Small intestine (tissue), 7 donors: ENCODE measurements at regions not wholly inside any gene's neighbourhood (a gene's known extent, or its start where the extent isn't known, plus 50 kb on each side); places are given as distances from the start of the nearest gene placed in this dataset.
"Not testable (repeated sequence)": the region's sequence is repeated elsewhere in the genome, so short reads cannot be mapped to it uniquely, and the experiment has no call there.

Source experiments
- DNase-seq, 2 donors: peaks; one replicate each; pipeline versions ENCODE4 v3.0.0 to v3.0.0-alpha.2; 2013
- FAIRE-seq: peaks from 2 replicates; lab custom pipeline; 2012; peaks lifted over from hg19 to GRCh38; lab: Jason Lieb, UNC
- H3K27ac ChIP-seq, 3 donors: one replicate each; pipeline ENCODE4 v1.5.1; 2013; ENCODE audit warnings: low read length in 2 of 3, mild to moderate bottlenecking in 2 of 3, control low read depth in 1 of 3, inconsistent platforms in 1 of 3, low read depth in 1 of 3, moderate library complexity in 1 of 3
- H3K27me3 ChIP-seq, 3 donors: one replicate each; pipeline ENCODE4 v1.6.1; 2013; ENCODE audit warnings: low read length in 3 of 3, inconsistent platforms in 1 of 3; ENCODE audit not compliant: control insufficient read depth in 3 of 3, insufficient read depth in 3 of 3
- H3K36me3 ChIP-seq, 3 donors: one replicate each; pipeline ENCODE4 v1.6.1; 2013; ENCODE audit warnings: low read length in 3 of 3, inconsistent platforms in 1 of 3, low read depth in 1 of 3, mild to moderate bottlenecking in 1 of 3, moderate library complexity in 1 of 3; ENCODE audit not compliant: control insufficient read depth in 3 of 3, insufficient read depth in 2 of 3
- H3K4me1 ChIP-seq, 3 donors: one replicate each; pipeline ENCODE4 v1.6.1; 2013; ENCODE audit warnings: low read length in 2 of 3, inconsistent platforms in 1 of 3, low read depth in 1 of 3, mild to moderate bottlenecking in 1 of 3, moderate library complexity in 1 of 3; ENCODE audit not compliant: control insufficient read depth in 3 of 3, insufficient read depth in 2 of 3
- H3K4me3 ChIP-seq, 3 donors: one replicate each; pipeline ENCODE4 v1.5.1; 2013; ENCODE audit warnings: low read length in 3 of 3, control low read depth in 1 of 3, inconsistent platforms in 1 of 3, low read depth in 1 of 3, mild to moderate bottlenecking in 1 of 3, moderate library complexity in 1 of 3
- H3K9me3 ChIP-seq, 2 donors: one replicate each; pipeline ENCODE4 v1.6.1; 2013; ENCODE audit warnings: low read depth in 1 of 2, low read length in 1 of 2; ENCODE audit not compliant: control insufficient read depth in 2 of 2, insufficient read depth in 1 of 2
- WGBS, 3 donors: extraction: QIAGEN DNeasy Blood & Tissue Kit; methylation state at CpG; one replicate each; pipeline ENCODE4 v1.1.7; 2013; 5-methylcytosine and 5-hydroxymethylcytosine counted together
- donor health status: healthy with polysubstance abuse.
- donor health status: control.
- donor health status: control.
- donor health status: Bipolar disorder and iron deficiency.
- donor health status: healthy.

DNA sequence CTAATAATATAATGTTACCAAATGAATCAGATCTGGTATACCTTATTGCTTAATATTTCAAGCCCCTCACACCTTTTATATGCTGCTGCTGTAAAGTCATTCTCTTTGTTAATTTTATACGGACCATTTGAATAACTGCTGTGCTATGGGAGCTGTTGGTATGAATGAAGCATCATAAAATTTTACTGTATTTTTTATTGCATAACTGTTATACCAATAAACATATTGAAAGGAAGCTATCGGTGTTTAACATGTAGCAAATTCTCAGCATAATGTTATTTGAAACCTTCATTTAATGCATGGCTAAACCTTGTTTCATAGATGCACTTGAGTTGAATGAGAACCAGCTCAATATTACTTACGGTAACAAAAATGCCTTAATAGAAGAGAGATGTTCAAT lies 1040.3 kb downstream of the SOCS6 start:
- Histone ChIP-seq H3K36me3 (no peaks in the 10 kb centered on the region), H3K4me1 (no peaks in the 10 kb centered on the region), H3K9me3 (no peaks in the 10 kb centered on the region), H3K27ac (no peak overlapping the region), H3K27me3 (no peaks in the 10 kb centered on the region), H3K4me3 (no peak overlapping the region)
- WGBS, 3 donors, result 87 to 93% (median 87%) methylated on average over 3 of the region's 3 CpGs
- FAIRE-seq (no peak), DNase-seq (no peak)

DNA sequence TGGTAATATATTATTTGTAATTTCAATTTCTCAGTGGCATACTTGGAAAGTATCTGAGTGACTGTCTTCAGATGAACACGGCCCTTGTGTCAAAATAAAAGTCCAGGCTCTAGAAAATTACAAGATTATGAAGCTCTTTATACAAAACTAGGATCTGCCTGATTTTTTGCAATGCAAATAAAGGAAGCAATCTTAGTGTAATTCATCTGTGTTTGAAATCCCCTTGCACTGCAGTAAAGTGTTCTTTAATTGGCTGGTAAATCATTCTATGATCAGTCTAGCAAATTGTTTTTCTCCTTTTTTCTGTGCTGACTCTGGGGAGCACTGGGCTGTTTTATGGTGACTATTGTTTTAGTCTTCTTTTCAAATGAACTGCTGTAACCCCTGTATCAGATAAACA lies 1039.0 kb downstream of the SOCS6 start:
- DNase-seq, result no peak
- H3K27ac ChIP-seq, result no peak overlapping the region
- no peak overlapping the region for H3K4me3 ChIP-seq
- no peaks in the 10 kb centered on the region for H3K9me3 ChIP-seq
- WGBS, 3 donors, result 15 to 21% (median 16%) methylated on average over 1 of the region's 1 CpG
- H3K27me3 ChIP-seq, result no peaks in the 10 kb centered on the region
- no peaks in the 10 kb centered on the region for H3K4me1 ChIP-seq
- FAIRE-seq, result no peak
- no peaks in the 10 kb centered on the region for H3K36me3 ChIP-seq

DNA sequence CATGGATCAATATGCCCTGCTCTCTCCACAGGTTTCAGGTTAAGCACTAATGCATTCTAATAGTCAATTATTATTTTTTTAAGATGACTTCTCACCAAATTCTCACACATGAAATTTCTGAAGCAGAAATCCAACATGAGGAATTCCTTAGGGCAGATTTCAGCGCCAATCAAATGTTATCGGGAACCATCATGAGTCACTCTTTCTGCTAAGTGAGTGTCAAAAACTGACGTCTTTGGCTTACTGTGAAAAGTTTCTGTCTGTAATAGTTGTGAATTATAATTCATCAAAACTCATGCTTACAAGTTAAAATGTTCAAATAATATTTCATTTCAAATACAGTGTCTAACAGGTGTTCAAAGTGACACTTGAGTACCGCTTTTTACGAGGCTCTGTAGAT lies 1038.6 kb downstream of the SOCS6 start:
- no peak for FAIRE-seq
- H3K9me3 ChIP-seq, result no peaks in the 10 kb centered on the region
- DNase-seq, result no peak
- H3K4me1 ChIP-seq, result no peaks in the 10 kb centered on the region
- no peaks in the 10 kb centered on the region for H3K36me3 ChIP-seq
- no peak overlapping the region for H3K4me3 ChIP-seq
- H3K27me3 ChIP-seq, result no peaks in the 10 kb centered on the region
- WGBS, 3 donors, result 52 to 64% (median 59%) methylated on average over 5 of the region's 5 CpGs
- H3K27ac ChIP-seq, result no peak overlapping the region

DNA sequence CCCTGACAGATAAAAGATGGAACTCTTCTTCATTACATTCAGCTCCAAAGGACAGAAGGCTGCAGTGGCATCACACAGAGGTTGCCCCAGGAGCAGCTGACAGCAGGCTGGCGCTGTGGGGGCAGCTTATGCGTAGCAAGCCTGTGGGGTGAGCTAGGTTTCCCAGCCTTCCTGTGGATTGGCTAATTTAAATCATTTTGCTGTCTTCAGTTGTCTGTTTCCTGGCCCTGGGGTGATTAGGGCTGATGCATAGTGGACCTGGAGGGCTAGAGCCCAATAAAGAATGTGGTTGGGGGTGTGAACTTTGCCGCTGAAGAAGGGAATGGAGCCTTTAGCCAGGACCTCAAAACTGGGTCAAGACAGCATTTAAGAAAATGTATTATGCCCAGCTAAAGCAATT lies 1038.0 kb downstream of the SOCS6 start:
- FAIRE-seq (no peak), DNase-seq (no peak)
- no peak overlapping the region for H3K27ac ChIP-seq
- no peak overlapping the region for H3K4me3 ChIP-seq
- H3K4me1 ChIP-seq, result no peaks in the 10 kb centered on the region
- WGBS, 3 donors, result 79 to 87% (median 84%) methylated on average over 3 of the region's 3 CpGs
- H3K9me3 ChIP-seq, result no peaks in the 10 kb centered on the region
- H3K36me3 ChIP-seq, result no peaks in the 10 kb centered on the region
- no peaks in the 10 kb centered on the region for H3K27me3 ChIP-seq

DNA sequence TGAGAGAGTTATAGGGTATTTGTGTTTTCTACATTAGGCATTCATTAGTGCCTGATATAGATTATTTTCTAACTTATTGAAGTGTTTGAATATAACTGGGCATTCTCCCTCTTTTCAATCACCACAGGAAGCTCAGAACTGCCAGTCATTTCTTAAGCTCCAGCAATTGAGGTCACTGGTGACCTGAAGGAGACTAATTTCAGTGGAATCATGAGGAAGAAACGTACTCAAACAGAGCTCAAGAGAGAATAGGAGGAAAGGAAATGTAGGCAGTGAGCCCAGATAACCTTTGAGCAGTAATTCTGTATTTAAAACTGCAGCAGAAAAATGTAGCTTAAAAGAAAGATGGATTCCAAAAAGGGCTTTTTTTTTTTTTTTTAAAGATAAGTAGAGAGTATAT lies 1035.5 kb downstream of the SOCS6 start:
- H3K4me3 ChIP-seq, result no peak overlapping the region
- no peak for FAIRE-seq
- no peak for DNase-seq
- WGBS, 3 donors, result 22 to 51% (median 24%) methylated on average over 1 of the region's 1 CpG
- no peaks in the 10 kb centered on the region for H3K27me3 ChIP-seq
- H3K4me1 ChIP-seq, result no peaks in the 10 kb centered on the region
- no peak overlapping the region for H3K27ac ChIP-seq
- H3K9me3 ChIP-seq, result no peaks in the 10 kb centered on the region
- H3K36me3 ChIP-seq, result no peaks in the 10 kb centered on the region

DNA sequence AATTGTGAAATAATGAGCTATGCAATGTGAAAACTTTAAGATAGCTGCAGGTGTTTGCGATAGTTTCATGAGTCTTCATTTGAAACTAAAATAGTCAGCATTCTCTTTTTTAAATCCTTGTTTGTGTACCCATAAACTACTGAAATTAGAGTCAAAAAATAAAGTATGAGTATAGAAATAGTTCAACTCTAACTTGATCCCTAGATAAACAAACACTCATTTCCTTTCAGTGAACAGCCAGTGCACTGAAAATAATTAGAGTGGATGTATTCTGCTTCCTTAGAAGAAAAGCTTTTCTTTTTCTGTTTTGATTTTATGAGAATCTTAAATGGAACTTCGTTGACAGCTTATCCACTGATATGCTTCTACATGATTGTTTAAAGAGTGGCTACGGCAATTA lies 1033.4 kb downstream of the SOCS6 start:
- no peaks in the 10 kb centered on the region for H3K4me1 ChIP-seq
- H3K27ac ChIP-seq, result no peak overlapping the region
- H3K9me3 ChIP-seq, result no peaks in the 10 kb centered on the region
- no peaks in the 10 kb centered on the region for H3K27me3 ChIP-seq
- 48 to 52% (median 49%) methylated on average over 3 of the region's 3 CpGs for WGBS, 3 donors
- DNase-seq, result no peak
- no peak for FAIRE-seq
- no peaks in the 10 kb centered on the region for H3K36me3 ChIP-seq
- H3K4me3 ChIP-seq, result no peak overlapping the region

DNA sequence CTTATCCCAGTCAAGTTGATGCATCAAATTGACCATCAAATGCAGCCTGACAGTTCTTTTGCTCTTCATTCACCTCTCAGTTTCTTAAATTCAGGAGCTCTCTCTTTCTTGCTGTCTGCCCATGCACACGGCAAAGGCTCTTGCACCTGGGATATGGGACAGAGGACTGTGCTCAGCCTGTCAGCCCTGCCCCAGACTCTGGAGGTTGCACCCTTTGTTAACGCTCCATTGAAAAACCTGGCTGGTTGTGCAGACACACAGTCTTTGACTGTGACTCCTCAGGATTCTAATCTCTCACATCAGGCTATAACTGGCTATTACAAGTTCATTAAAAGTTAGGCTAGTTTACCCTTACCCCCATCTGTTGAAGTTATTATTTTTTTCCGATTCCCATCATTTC lies 1032.5 kb downstream of the SOCS6 start:
- Histone ChIP-seq H3K27me3 (no peaks in the 10 kb centered on the region), H3K4me3 (no peak overlapping the region), H3K4me1 (no peaks in the 10 kb centered on the region), H3K27ac (no peak overlapping the region), H3K9me3 (no peaks in the 10 kb centered on the region), H3K36me3 (no peaks in the 10 kb centered on the region)
- 89 to 91% (median 90%) methylated on average over 3 of the region's 3 CpGs for WGBS, 3 donors
- FAIRE-seq, result no peak
- no peak for DNase-seq

DNA sequence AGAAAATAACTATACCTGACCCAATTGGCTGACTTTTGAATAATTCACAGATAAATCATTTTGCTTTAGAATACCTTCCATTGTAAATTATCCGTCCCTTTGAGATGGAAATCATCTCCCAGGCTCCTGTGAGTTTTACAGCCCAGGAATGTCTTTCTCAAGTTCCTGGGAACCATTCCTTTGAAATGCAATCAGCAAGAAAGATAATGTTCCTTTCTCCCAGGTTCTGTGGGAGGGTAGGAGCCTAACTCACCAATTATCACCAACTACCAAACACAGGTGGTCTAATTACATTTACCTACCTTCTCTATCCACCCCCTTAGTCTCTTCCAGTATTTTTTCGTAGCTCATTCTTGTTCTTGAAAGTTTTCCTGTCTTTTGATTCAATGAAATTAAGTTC lies 1016.0 kb downstream of the SOCS6 start:
- H3K4me1 ChIP-seq, result no peaks in the 10 kb centered on the region
- no peak overlapping the region for H3K4me3 ChIP-seq
- DNase-seq (no peak), FAIRE-seq (no peak)
- no peaks in the 10 kb centered on the region for H3K36me3 ChIP-seq
- no peak overlapping the region for H3K27ac ChIP-seq
- H3K27me3 ChIP-seq, result no peaks in the 10 kb centered on the region
- no peaks in the 10 kb centered on the region for H3K9me3 ChIP-seq
- WGBS, 3 donors, result 33 to 45% (median 36%) methylated on average over 2 of the region's 2 CpGs

DNA sequence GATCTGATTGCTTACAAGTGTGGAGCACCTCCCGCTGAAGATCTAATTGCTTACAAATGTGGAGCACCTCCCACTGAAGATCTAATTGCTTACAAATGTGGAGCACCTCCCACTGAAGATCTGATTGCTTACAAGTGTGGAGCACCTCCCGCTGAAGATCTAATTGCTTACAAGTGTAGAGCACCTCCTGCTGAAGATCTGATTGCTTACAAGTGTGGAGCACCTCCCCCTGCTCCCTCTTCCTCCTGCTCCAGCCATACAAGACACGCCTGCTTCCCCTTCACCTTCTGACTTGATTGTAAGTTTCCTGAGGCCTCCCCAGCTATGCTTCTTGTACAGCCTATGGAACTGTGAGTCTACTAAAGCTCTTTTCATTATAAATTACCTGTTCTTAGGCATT lies 1014.9 kb downstream of the SOCS6 start:
- H3K36me3 ChIP-seq, H3K27me3 ChIP-seq, FAIRE-seq, H3K4me3 ChIP-seq, H3K4me1 ChIP-seq, DNase-seq, H3K27ac ChIP-seq, H3K9me3 ChIP-seq: not testable (repeated sequence)
- 45 to 73% (median 55%) methylated on average over 3 of the region's 3 CpGs for WGBS, 3 donors
